DND-41 (cell line): ENCODE measurements at regions not wholly inside any gene's neighbourhood (a gene's known extent, or its start where the extent isn't known, plus 50 kb on each side); places are given as distances from the start of the nearest gene placed in this dataset.

Experiments
- CTCF ChIP-seq: IDR thresholded peaks from 2 replicates; pipeline ENCODE4 v1.5.1; 2012; ENCODE audit warnings: borderline replicate concordance, low read length, moderate library complexity, mild to moderate bottlenecking; ENCODE audit not compliant: poor library complexity, severe bottlenecking; ENCODE audit errors: extremely low read depth
- EZH2 ChIP-seq: IDR thresholded peaks from 3 replicates; pipeline ENCODE4 v1.6.1; 2012; ENCODE audit warnings: borderline replicate concordance, low read depth, mild to moderate bottlenecking, moderate library complexity, low read length, inconsistent platforms; ENCODE audit not compliant: severe bottlenecking

GRCh38 chr5:164041105-164041504 is 535.7 kb downstream of the MAT2B start:
- TF ChIP-seq CTCF: no peak
- no peak for TF ChIP-seq EZH2
